Stimulated activated CD4-positive, alpha-beta T cell treated with anti-CD3 and anti-CD28 coated beads, Interleukin-1b, Interleukin-23, amount 100 ng/mL, for 24 hours (primary cell): ENCODE measurements at regions not wholly inside any gene's neighbourhood (a gene's known extent, or its start where the extent isn't known, plus 50 kb on each side); places are given as distances from the start of the nearest gene placed in this dataset.
"Not testable (repeated sequence)": the region's sequence is repeated elsewhere in the genome, so short reads cannot be mapped to it uniquely, and the experiment has no call there.

Experiments used
- DNase-seq, 4 experiments: peaks; one replicate each; pipeline ENCODE4 v3.0.0-alpha.2; 2020; ENCODE audit warnings: low read depth in 4 of 4, low spot score in 1 of 4

- DNase-seq = not testable (repeated sequence)
Observed at GRCh38 chr13:73640476-73641179, 493.6 kb downstream of the KLF12 start.

- DNase-seq = no peak
Observed at GRCh38 chr13:73635166-73635787, 498.9 kb downstream of the KLF12 start.

- DNase-seq = no peak
Observed at GRCh38 chr13:73633817-73634460, 500.3 kb downstream of the KLF12 start.

- DNase-seq = no peak
Observed at GRCh38 chr13:73631411-73631810, 502.8 kb downstream of the KLF12 start.

GRCh38 chr13:73625562-73626339 is 508.5 kb downstream of the KLF12 start:
- no peak for DNase-seq

GRCh38 chr13:73623281-73623680 is 510.9 kb downstream of the KLF12 start:
- DNase-seq = no peak

- no peak for DNase-seq
Observed at GRCh38 chr13:73622381-73622780, 511.8 kb downstream of the KLF12 start.

- DNase-seq = no peak
Observed at GRCh38 chr13:73618275-73618865, 515.8 kb downstream of the KLF12 start.

- no peak for DNase-seq
Observed at GRCh38 chr13:73616861-73617260, 517.3 kb downstream of the KLF12 start.

- no peak for DNase-seq
Observed at GRCh38 chr13:73610799-73611592, 523.2 kb downstream of the KLF12 start.

- no peak for DNase-seq
Observed at GRCh38 chr13:73608711-73609485, 525.3 kb downstream of the KLF12 start.

- DNase-seq = no peak
Observed at GRCh38 chr13:73608157-73608516, 526.1 kb downstream of the KLF12 start.

- no peak for DNase-seq
Observed at GRCh38 chr13:73607489-73608156, 526.6 kb downstream of the KLF12 start.

GRCh38 chr13:73603646-73604045 is 530.6 kb downstream of the KLF12 start:
- DNase-seq = no peak

GRCh38 chr13:73602295-73602694 is 531.9 kb downstream of the KLF12 start:
- DNase-seq = no peak

GRCh38 chr13:73601708-73602107 is 532.5 kb downstream of the KLF12 start:
- DNase-seq = no peak

GRCh38 chr13:73599232-73600128 is 534.7 kb downstream of the KLF12 start:
- no peak for DNase-seq

GRCh38 chr13:73598020-73598712 is 536.0 kb downstream of the KLF12 start:
- no peak for DNase-seq
